HG03103 (cell line): ENCODE measurements at regions not wholly inside any gene's neighbourhood (a gene's known extent, or its start where the extent isn't known, plus 50 kb on each side); places are given as distances from the start of the nearest gene placed in this dataset.

Experiments used
- ATAC-seq: cut with Tn5 transposase; IDR thresholded peaks from one replicate; pipeline ENCODE4 v1.9.1; 2021; ENCODE audit warnings: low read depth; ENCODE audit not compliant: unreplicated experiment

DNA sequence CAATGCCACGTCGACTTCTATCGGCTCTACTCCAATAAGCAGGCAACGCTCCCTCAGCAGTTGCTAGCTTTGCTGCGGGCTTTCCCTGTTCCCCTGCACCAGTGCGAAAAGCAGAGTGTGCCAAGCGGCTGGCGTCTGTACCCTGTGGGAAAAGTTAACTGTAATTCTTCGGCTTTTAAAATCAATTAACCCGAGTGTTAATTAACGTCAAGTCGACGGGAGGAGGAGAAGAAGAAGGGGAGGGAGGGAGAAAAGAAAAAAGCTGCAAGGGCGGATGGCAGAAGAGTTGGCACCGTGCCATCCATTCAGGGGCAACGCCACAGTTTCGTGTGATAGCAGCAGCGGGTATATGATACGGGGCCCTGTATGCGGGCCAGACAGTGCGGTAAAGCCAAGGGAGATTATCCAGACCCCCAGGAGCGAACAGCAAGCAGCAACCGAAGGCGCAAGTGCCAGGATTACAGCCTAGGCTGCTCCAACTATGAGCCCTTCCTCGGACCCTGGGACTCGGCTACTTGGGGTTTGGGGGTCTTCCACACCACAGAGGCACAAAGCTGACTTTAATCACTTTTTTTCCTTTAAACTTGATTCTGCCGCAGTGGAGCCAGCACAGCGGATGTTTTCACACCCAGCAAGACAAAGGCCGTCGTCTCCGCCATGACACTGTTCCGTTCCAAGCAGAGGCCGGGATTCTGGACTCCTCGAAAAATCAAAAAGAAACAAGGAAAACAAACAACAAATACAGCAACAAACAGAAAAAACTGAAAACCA is 253.8 kb upstream of the PMFBP1 start:
- no peak for ATAC-seq

DNA sequence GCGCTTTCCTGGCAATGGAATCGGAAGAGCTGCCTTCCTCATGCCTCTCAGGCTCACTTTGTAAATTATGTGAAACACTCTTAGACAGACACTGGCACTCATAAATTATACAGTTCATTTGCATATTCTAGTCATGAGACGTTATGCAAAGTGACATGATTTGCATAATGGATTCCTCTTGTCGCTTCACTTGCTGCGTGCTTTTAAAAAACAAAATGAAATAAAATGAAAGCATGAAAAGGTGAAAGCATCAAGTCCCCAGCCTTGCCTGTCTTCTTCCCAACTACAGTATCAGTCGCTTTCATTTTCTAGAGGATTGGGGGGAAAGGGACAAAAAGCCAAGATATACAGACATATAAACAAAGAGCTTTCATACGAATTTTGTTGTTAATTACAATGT is 252.8 kb upstream of the PMFBP1 start:
- no peak for ATAC-seq

DNA sequence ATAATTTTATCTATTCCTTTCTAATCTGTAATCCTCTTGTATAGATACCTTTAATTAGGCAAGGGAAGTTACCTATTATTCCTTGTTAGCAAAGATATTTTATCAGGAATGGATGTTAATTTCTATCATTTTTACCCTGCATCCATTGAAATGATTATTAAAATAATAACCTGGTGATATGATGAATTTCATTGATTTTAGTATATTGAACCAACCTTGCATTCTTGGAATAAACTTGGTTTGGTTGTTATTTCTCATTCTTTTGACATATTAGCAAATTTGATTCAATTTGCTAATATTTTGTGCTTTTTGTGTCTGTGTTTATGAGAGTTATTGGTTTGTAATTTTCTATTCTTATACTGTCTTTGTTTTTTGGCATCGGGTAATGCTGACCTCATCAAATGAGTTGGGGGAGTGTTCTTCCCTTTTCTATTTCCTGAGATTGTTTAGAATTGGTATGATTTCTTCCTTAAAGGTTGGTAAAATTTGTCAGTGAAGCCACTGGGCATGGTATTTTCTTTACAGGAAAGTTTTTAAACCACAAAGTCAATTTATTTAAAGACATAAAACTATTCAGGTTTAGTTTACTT is 250.4 kb upstream of the PMFBP1 start:
- no peak for ATAC-seq

DNA sequence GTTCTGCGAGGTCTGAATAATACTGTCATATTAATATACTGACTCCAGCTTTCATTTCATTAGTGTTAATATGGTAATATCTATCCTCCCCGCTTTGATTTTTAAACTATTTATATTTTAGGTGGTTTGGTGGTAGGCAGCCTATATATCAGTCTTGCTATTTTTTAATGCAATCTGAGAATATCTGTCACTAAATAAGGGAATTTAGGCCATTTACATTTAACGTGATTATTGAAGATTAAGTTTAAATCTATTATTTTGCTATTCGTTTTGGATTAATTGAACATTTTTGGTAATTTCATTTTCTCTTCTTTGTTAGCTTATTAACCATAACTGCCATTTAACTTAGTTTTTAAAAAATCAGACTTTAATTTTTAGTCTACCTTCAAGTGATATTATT is 247.7 kb upstream of the PMFBP1 start:
- no peak for ATAC-seq

DNA sequence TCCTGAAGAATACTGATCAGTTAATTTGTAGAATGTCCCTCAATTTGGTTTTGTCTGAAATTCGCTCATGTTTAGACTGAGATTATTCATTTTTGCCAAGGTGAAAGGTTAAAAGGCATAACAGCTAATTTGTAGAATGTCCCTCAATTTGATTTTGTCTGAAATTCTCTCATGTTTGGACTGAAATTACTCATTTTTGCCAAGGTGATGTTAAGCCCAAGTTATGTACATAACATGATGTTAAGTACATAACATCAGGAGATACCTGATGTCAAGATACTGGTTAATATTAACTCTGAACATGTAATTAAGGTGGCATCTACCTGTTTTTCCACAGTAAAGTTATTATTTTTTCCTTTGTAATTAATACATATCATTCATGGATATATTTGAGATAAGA is 243.4 kb upstream of the PMFBP1 start:
- no peak for ATAC-seq

DNA sequence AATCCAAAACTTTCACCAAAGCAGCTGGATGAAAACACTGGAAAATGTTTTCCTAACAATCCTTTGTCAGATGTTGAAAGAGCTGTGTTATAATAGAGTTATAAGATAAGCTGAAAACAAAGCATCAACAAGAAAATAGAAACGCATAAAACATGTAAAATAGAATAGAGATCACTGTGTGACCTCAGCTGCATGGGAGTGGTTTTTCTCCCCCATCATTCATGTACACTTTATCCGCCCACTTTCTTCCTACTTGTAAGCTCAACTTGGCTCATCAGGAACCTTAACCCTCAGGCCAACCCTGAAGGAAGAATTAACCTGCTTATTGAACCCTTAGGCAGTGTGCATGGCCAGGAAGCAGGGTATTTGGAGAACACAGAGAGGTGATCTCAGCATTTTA is 238.5 kb upstream of the PMFBP1 start:
- no peak for ATAC-seq

DNA sequence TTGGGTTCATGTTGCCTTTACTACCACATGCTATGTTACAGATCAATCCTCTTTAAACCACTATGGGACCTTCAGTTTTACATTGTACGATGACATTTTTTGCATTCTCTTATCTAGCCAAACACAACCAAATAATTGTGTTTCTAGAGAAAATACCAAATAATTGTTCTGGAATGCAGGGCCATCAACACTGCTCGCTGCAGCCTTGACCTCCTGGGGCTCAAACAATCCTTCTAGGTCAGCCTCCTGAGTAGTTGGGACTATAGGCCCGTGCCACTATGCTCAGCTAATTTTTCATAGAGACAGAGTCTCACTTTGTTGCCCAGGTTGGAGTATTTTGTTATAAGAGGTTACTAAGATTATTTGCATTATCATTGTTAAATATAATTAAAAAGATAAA is 237.5 kb upstream of the PMFBP1 start:
- ATAC-seq, result no peak

DNA sequence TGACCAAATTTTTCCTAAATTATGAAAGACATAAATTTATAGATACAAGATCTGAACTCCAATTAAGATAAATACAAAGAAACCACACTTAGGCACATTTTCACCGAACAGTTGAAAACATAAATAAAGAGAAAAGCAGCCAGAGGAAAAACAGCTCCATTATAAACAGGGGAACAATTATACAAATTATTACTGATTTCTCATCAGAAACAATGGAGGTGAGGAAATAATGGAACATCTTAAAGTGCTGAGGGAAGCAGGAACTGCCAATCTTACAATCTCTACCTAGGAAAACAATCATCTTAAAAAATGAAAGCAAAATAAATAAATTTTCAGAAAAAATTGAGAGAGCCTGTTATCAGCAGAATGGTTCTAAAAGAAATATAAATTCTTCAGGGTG is 234.4 kb upstream of the PMFBP1 start:
- no peak for ATAC-seq

DNA sequence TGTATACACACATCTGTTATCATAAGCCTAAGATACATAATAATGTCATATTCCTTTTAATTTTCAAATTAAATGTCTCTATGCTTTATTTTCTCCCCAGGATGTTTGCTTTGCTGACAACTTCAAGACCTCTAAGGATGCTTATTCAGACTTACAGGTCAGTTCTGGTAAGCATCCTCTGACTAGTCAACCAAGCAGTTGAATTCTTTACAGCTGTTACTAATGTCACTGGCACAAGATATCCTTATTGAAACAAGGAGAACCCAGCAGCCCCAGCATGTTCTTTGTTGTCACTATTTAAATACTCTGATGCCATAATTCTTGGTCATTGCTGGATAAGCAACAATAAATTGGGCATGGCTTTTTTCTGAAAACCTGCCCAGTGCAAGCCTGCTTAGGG is 232.3 kb upstream of the PMFBP1 start:
- ATAC-seq, result no peak

DNA sequence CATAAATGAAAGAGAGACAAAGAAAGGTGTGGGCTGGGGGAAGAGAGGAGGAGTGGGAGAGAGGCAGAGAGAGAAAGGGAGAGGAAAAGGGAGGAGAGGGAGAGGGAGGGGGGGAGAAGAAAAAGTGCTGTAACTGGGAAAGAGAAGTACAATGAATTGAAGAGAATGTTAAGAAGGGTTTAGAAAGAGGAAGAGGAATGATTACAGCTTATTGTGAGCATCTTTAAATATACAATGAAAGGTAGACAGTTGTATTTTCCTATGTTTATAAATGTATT is 229.1 kb upstream of the PMFBP1 start:
- ATAC-seq, result no peak

DNA sequence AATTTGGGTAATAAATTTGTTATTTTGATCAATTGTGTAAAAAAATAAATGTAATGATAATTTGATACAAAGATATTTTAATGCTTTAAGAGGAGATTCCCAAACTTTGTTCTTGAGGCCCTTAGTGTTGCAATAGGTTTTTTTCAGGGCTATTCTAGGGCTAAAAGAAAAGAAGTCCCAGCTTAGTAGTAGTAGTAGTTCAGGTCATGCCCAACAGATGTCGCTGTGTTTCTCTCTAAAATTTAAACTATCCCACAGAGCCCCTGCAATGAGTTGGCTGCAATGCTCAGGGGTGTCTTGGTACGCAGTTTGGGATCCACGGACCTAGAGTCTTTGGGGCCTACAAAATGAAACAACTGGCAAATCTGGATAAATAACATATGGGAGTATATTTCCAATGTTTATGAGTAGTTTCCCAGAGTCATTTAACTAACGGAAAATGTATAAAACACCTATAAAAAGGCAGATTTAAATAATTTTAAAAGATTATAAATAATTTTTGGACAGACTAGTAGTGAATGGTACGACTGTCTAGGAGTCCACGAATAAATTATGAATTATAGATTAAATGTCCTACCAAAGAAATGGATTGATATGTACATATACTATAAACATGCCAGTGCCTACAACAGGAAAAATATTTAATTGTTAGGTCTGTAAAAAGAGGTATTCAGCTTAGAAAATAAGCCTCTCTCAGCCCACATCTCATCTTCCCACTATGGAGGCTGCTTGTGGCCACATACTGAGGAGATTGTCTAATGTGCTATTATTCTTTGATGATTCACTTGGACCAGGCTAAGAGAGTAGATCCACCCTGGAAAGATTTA is 228.5 kb upstream of the PMFBP1 start:
- ATAC-seq, result no peak

DNA sequence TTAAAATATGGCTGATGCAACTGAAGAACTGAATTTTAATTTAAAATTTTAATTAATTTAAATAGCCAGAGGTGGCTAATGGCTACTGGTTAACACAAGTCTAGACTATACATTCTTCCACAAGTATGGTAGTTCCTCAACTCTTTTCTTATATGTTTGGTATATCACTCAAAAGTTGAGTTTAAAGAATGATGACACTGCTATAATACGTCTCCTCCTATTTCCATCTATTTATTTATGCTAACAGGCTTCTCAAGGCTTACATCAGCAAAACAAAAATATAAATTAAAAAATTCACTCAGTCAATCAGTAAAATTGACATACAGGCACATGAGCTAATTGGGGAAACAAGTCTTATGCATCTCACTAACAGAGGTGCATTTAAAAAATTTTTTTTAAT is 227.9 kb upstream of the PMFBP1 start:
- ATAC-seq, result no peak

DNA sequence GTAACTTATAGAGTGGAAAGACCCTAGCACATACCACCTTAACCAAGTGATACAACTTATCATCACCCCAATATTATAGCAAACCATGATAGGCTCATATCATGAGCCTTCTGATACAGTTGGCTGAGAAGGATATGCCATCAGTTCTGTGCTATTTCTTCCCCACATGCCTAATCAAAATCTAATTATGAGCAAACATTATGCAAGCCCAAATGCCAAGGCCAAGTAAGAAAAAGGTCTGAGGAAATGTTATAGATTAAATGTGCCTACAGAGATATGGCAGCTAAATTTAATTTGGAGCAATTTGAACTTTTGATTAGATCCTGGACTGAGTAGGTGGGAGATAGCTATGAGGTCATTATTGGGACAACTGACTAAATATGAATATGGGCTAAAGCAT is 225.9 kb upstream of the PMFBP1 start:
- ATAC-seq, result no peak

DNA sequence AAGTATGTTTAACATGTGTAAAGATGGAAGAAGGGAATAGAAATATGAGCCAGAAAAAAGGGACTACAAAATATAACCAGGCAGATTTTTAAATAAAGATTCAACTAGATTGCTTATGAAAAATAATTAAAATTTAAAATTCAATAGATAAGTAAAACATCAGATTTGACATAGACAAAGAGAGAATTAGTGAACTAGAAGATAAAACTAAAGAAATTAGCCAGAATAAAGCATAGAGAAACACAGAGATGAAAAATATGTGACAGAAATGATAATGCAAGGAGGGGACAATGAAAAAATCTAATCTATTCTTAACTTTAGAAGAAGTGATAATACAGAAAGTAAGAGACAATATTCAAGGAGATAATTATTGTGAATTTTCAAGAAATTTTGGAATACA is 222.6 kb upstream of the PMFBP1 start:
- no peak for ATAC-seq

DNA sequence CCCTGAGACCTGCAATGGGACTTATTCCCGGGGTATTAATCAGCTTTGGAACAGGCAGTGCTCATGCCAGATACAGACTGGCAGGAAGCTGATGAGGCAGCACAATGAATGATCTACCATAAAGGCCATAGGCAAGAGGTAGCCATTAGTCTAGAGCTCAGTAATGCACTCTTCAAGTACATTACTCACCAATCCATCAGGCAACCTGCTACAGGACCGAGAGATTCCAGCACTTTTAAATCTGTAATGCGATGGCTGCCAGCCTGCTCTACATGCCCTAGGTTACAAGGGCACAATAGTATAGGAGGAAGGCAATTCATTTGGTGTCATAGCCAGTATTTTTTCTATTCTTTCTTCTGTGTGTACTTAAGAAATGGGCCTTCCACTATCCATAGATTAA is 217.8 kb upstream of the PMFBP1 start:
- ATAC-seq, result no peak

DNA sequence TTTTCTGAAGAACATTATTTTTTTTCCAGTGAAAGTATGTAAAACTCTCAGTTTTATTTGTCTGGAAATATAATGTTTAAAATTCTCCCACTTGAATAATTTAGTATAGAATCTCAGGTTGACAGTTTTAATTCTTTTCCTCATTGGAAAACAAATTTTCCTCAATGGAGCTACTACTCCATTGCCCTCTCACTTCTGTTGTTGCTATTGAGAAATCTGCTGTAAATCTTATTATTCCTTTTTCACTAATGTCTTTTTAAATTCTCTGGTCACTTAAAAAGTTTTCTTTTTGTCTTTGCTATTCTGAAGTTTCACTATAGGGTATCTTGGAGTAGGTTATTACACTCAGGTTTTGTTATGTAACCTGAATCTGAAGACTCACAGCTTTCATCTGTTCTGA is 216.1 kb upstream of the PMFBP1 start:
- ATAC-seq, result no peak

DNA sequence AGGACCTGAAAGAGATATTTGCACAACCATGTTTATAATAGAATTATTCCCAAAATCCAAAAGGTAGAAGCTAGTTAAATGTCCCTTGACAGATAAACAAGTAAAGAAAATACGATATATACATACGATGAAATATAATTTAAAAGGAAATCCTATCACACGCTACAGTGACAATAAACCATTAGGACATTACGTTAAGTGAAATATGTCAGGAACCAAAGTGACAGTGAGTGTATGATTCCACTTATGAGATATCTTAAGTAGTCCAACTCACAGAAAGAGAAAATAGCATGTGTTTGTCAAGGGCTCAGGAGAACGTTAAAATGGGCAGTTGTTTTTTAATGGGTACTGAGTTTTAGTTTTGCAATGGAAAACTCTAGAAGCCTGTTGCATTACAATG is 212.7 kb upstream of the PMFBP1 start:
- no peak for ATAC-seq

DNA sequence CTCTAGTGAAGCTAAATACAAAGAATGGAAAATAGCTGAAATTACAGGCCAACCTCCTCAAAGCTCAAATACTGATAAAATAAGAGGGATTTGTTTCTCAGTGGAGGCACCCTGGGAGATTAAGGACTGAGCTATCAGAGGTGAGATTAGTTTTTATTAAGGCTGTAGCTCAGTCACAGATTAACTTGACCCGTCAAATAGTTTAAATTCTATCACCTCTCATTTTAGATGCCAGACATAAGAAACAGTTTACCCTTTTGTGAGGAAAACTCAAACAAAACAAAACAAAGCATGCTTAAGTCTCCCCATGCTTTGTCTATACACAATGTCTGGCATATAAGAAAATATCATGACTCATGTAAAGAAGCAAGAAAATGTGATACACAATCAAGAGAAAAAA is 208.3 kb upstream of the PMFBP1 start:
- ATAC-seq, result no peak

DNA sequence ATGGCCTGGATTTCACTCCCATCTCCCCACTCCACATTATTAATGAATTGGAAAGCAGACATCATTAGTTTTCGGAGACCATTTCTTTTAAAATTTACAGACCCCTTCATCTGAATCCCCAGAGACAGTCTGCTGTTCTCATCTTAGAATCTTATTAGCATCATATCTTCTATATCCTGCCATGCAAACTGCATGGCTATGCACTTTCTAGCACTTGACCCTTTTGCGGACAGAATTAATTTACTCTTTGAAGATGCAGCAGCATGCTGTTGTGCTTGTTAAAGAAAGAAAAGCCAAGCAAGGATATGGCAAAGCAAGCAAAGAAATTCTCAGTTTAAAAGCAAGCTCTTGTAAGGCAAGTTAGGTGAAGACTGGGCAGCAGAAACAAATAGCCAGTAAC is 201.2 kb upstream of the PMFBP1 start:
- no peak for ATAC-seq

DNA sequence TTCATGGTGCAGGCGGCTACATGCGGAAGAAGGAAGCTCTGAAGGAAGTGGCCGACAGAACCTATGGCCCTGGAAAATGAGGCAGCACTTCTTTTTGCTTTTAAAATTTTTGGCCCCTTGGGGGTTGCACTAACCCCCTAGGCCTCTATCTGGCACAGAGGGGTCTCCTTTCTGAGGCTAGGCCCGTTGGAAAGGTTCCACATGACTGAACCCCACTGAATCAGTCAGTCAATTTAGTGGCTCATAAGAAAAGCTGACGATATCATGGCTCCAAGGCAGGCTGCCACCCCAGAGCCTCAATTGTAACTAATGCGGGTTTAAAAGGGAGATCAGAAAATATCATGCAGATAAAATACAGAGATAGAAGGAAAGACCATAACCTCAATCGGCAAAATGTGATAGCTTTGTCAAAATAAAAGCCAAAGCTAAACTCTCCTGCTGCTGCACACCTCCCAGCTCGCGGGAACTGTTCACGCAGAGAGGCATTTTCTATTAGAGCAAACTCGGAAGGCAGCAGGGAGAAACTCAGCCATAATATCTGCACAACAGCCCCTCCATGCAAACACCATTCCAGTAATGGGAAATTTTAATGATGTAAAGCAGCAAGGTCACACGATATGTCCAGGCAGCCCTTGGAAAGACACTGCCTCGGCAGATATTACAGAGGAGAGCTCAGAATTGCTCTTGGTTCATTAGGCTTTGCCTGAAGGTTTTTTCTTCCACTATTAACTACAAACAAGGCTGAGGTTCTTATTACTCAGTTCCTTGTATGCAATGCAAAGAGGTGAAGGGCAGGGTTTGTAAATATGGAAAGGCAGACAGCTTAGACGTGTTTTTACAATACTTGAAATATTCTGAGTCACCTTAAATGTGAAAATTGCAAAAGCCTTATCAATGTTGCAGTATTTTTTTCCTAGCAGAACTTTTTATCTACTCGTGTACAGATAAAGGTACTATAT is 200.4 kb upstream of the PMFBP1 start:
- ATAC-seq, result no peak
